A673 (cell line): ENCODE measurements at regions not wholly inside any gene's neighbourhood (a gene's known extent, or its start where the extent isn't known, plus 50 kb on each side); places are given as distances from the start of the nearest gene placed in this dataset.

Source experiments
- CTCF ChIP-seq: fragments of 300-800, 200-600 bp; sonication (generic); conservative IDR thresholded peaks from 2 replicates; pipeline ENCODE4 v1.5.1; 2017; ENCODE audit warnings: low read depth, mild to moderate bottlenecking, antibody characterized with exemption, low read length, moderate library complexity, mixed read lengths
- EZH2 ChIP-seq: fragments of 200-600 bp; sonication (generic); IDR thresholded peaks from 2 replicates; pipeline ENCODE4 v1.6.1; 2017; ENCODE audit warnings: borderline replicate concordance, low read depth, mild to moderate bottlenecking, mixed read lengths, antibody characterized with exemption, low read length; ENCODE audit not compliant: poor library complexity, severe bottlenecking

DNA sequence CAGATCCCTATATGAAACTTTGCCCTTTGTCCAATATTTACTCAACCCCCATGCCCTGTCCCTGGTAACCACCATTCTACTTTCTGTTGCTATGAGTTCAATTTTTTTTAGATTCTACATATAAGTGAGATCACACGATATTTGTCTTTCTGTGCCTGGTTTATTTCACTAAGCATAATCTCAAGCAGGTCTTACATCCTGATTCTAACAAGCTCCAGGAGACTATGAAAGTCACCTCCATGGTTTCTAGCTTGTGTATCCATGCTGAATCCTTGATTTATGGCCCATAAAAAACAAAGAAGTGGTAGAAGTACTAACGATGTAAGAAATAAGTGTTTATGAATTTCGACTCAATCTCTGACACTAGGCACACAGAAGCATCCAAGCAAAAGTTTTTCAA lies 68.0 kb downstream of the OR5AK2 start:
- TF ChIP-seq CTCF: no peak
- no peak for TF ChIP-seq EZH2
